ENCODE measurements at regions not wholly inside any gene's neighbourhood (a gene's known extent, or its start where the extent isn't known, plus 50 kb on each side); places are given as distances from the start of the nearest gene placed in this dataset.

GRCh38 chr13:65461590-65461989 lies 1768.5 kb downstream of the PCDH9 start:
- no peak for TF ChIP-seq EZH2 (IDR thresholded peaks at IDR 0.05)
- TF ChIP-seq FOXP2 (optimal IDR thresholded peaks at IDR 0.05; ENCODE audit: control extremely low read depth, extremely low read length, insufficient read depth) = no peak
- TF ChIP-seq POLR2AphosphoS5 (IDR thresholded peaks at IDR 0.05; ENCODE audit: borderline replicate concordance, low read depth, low read length) = no peak
